GM23338 (cell line): ENCODE measurements at regions not wholly inside any gene's neighbourhood (a gene's known extent, or its start where the extent isn't known, plus 50 kb on each side); places are given as distances from the start of the nearest gene placed in this dataset.

Source experiments
- ATAC-seq: fragments of 200-7000 bp; cut with Tn5 transposase; 3 replicates; pipeline ENCODE4 v1.9.1; 2020
- DNase-seq: peaks from one replicate; pipeline ENCODE4 v3.0.0-alpha.2; 2015; ENCODE audit warnings: low spot score
- H2AFZ ChIP-seq: fragments of 200-600 bp; sonication (generic); 2 replicates; pipeline ENCODE4 v1.8.0; 2016; ENCODE audit warnings: antibody characterized with exemption, mild to moderate bottlenecking, moderate library complexity
- H3F3A ChIP-seq: fragments of 200-600 bp; sonication (generic); replicated peaks from 2 replicates; pipeline ENCODE4 v1.8.0; 2017; ENCODE audit warnings: antibody characterized with exemption, mixed run types, low read depth
- H3K27ac ChIP-seq: fragments of 200-600 bp; sonication (generic); 2 replicates; pipeline ENCODE4 v1.6.1; 2016; ENCODE audit warnings: low read depth
- H3K27me3 ChIP-seq: fragments of 200-600 bp; sonication (generic); 2 replicates; pipeline ENCODE4 v1.8.0; 2016; ENCODE audit warnings: mild to moderate bottlenecking, mixed run types, moderate library complexity; ENCODE audit not compliant: insufficient read depth
- H3K36me3 ChIP-seq: fragments of 200-600 bp; sonication (generic); 2 replicates; pipeline ENCODE4 v1.8.0; 2016; ENCODE audit warnings: mild to moderate bottlenecking; ENCODE audit not compliant: insufficient read depth
- H3K4me1 ChIP-seq: fragments of 200-600 bp; sonication (generic); 2 replicates; pipeline ENCODE4 v1.8.0; 2016; ENCODE audit warnings: mild to moderate bottlenecking, moderate library complexity; ENCODE audit not compliant: insufficient read depth
- H3K4me2 ChIP-seq: fragments of 200-600 bp; sonication (generic); 2 replicates; pipeline ENCODE4 v1.7.1; 2017; ENCODE audit warnings: mixed run types
- H3K4me3 ChIP-seq: fragments of 200-600 bp; sonication (generic); 2 replicates; pipeline ENCODE4 v1.6.1; 2016; ENCODE audit warnings: mixed run types
- H3K79me2 ChIP-seq: fragments of 200-600 bp; sonication (generic); replicated peaks from 2 replicates; pipeline ENCODE4 v1.8.0; 2017; ENCODE audit warnings: mild to moderate bottlenecking; ENCODE audit not compliant: insufficient read depth
- H3K9me2 ChIP-seq: fragments of 200-600 bp; sonication (generic); 2 replicates; pipeline ENCODE4 v1.8.0; 2017; ENCODE audit not compliant: insufficient read depth
- H4K20me1 ChIP-seq: fragments of 200-600 bp; sonication (generic); replicated peaks from 2 replicates; pipeline ENCODE4 v1.8.0; 2017; ENCODE audit warnings: mild to moderate bottlenecking; ENCODE audit not compliant: insufficient read depth
- H3K27ac Mint-ChIP-seq: 2 replicates; pipeline ENCODE4 v1.8.0; 2020; ENCODE audit warnings: inconsistent platforms, mild to moderate bottlenecking, moderate library complexity, mixed read lengths
- H3K27me3 Mint-ChIP-seq: 3 replicates; pipeline ENCODE4 v1.8.0; 2022; ENCODE audit warnings: low read depth, mild to moderate bottlenecking, moderate library complexity, mixed read lengths, inconsistent platforms; ENCODE audit not compliant: insufficient read depth, poor library complexity
- H3K36me3 Mint-ChIP-seq: 3 replicates; pipeline ENCODE4 v1.8.0; 2021; ENCODE audit warnings: low read depth, mild to moderate bottlenecking, inconsistent platforms, moderate library complexity, mixed read lengths
- H3K4me1 Mint-ChIP-seq: 3 replicates; pipeline ENCODE4 v1.8.0; 2020; ENCODE audit warnings: mild to moderate bottlenecking, inconsistent platforms, mixed read lengths
- H3K4me3 Mint-ChIP-seq: 3 replicates; pipeline ENCODE4 v1.8.0; 2021; ENCODE audit warnings: moderate library complexity, mild to moderate bottlenecking, inconsistent platforms, mixed read lengths
- H3K9me3 Mint-ChIP-seq: 3 replicates; pipeline ENCODE4 v1.8.0; 2020; ENCODE audit warnings: moderate library complexity, mild to moderate bottlenecking, inconsistent platforms, mixed read lengths
- CREB1 ChIP-seq: fragments of 250-450 bp; sonication (Bioruptor Pico); IDR thresholded peaks from 2 replicates; pipeline ENCODE4 v1.5.0; 2020; ENCODE audit warnings: low read depth, mild to moderate bottlenecking, moderate library complexity
- EZH2 ChIP-seq: fragments of 200-600 bp; sonication (generic); IDR thresholded peaks from one replicate; pipeline ENCODE4 v1.8.0; 2017; ENCODE audit warnings: antibody characterized with exemption, mild to moderate bottlenecking, low read depth; ENCODE audit not compliant: unreplicated experiment
- EZH2phosphoT487 ChIP-seq: fragments of 200-600 bp; sonication (generic); IDR thresholded peaks from one replicate; pipeline ENCODE4 v1.8.1; 2018; ENCODE audit warnings: antibody characterized with exemption; ENCODE audit not compliant: unreplicated experiment
- POLR2AphosphoS5 ChIP-seq: IDR thresholded peaks from 2 replicates; pipeline ENCODE4 v1.6.1; 2016; ENCODE audit warnings: antibody characterized with exemption, low read depth
- ZNF114 ChIP-seq: fragments of 250-450 bp; sonication (Bioruptor Pico); IDR thresholded peaks from 2 replicates; pipeline ENCODE4 v1.5.0; 2020; ENCODE audit warnings: mild to moderate bottlenecking, moderate library complexity
- ZNF331 ChIP-seq: fragments of 250-450 bp; sonication (Bioruptor Pico); IDR thresholded peaks from 2 replicates; pipeline ENCODE4 v1.5.0; 2020; ENCODE audit warnings: low read depth, mild to moderate bottlenecking, moderate library complexity
- TF ChIP-seq, protein P1 (sequence below): IDR thresholded peaks from one replicate; pipeline ENCODE4 v1.6.1; 2018; ENCODE audit warnings: antibody characterized with exemption; ENCODE audit not compliant: unreplicated experiment
- TF ChIP-seq, protein P2 (sequence below): fragments of 250-450 bp; sonication (Bioruptor Pico); IDR thresholded peaks from 2 replicates; pipeline ENCODE4 v1.5.0; 2020; ENCODE audit warnings: mild to moderate bottlenecking, moderate library complexity
- TF ChIP-seq, protein P3 (sequence below): IDR thresholded peaks from 2 replicates; pipeline ENCODE4 v1.6.1; 2016; ENCODE audit warnings: antibody characterized with exemption

DNA sequence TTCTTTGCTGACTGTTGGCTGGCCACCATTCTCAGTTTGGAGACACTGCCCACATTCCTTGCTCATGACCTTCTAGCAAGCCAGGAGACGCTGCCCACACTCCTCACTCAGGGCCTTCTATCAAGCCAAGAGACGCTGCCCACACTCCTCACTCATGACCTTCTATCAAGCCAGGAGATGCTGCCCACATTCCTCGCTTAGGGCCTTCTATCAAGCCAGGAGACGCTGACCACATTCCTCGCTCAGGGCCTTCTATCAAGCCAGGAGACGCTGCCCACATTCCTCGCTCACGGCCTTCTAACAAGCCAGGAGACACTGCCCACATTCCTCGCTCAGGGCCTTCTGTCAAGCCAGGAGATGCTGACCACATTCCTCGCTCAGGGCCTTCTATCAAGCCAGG lies 131.3 kb upstream of the CBLN2 start (continued):
- TF ChIP-seq, protein P1, sequence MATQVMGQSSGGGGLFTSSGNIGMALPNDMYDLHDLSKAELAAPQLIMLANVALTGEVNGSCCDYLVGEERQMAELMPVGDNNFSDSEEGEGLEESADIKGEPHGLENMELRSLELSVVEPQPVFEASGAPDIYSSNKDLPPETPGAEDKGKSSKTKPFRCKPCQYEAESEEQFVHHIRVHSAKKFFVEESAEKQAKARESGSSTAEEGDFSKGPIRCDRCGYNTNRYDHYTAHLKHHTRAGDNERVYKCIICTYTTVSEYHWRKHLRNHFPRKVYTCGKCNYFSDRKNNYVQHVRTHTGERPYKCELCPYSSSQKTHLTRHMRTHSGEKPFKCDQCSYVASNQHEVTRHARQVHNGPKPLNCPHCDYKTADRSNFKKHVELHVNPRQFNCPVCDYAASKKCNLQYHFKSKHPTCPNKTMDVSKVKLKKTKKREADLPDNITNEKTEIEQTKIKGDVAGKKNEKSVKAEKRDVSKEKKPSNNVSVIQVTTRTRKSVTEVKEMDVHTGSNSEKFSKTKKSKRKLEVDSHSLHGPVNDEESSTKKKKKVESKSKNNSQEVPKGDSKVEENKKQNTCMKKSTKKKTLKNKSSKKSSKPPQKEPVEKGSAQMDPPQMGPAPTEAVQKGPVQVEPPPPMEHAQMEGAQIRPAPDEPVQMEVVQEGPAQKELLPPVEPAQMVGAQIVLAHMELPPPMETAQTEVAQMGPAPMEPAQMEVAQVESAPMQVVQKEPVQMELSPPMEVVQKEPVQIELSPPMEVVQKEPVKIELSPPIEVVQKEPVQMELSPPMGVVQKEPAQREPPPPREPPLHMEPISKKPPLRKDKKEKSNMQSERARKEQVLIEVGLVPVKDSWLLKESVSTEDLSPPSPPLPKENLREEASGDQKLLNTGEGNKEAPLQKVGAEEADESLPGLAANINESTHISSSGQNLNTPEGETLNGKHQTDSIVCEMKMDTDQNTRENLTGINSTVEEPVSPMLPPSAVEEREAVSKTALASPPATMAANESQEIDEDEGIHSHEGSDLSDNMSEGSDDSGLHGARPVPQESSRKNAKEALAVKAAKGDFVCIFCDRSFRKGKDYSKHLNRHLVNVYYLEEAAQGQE, result no peak
- no peak for TF ChIP-seq EZH2

DNA sequence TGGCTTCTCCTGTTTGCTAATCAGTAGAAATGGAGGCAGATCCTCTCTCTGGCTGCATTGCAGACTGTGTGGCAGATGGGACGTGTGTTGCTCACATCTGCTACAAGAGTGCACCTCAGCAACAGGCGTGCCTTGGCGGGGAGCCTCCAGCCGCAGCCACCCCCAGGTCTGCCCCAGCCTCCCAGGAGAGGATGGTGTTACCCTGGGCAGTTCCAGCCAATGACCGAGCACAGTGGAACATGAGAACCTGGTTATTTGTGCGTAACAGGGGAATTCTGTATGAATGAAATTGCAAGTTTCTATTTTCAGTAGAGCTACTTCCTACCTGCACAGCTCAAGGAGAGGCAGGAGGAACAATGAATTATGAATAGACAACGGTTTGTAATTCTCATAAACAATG lies 130.6 kb upstream of the CBLN2 start:
- H3K4me2 ChIP-seq, result no peak overlapping the region
- ATAC-seq, result no peak
- TF ChIP-seq ZNF114 (CRISPR knock-in tag) (no peak), CREB1 (CRISPR knock-in tag) (no peak), EZH2 (no peak), POLR2AphosphoS5 (no peak), ZNF331 (CRISPR knock-in tag) (no peak), EZH2phosphoT487 (no peak)
- TF ChIP-seq, protein P2, sequence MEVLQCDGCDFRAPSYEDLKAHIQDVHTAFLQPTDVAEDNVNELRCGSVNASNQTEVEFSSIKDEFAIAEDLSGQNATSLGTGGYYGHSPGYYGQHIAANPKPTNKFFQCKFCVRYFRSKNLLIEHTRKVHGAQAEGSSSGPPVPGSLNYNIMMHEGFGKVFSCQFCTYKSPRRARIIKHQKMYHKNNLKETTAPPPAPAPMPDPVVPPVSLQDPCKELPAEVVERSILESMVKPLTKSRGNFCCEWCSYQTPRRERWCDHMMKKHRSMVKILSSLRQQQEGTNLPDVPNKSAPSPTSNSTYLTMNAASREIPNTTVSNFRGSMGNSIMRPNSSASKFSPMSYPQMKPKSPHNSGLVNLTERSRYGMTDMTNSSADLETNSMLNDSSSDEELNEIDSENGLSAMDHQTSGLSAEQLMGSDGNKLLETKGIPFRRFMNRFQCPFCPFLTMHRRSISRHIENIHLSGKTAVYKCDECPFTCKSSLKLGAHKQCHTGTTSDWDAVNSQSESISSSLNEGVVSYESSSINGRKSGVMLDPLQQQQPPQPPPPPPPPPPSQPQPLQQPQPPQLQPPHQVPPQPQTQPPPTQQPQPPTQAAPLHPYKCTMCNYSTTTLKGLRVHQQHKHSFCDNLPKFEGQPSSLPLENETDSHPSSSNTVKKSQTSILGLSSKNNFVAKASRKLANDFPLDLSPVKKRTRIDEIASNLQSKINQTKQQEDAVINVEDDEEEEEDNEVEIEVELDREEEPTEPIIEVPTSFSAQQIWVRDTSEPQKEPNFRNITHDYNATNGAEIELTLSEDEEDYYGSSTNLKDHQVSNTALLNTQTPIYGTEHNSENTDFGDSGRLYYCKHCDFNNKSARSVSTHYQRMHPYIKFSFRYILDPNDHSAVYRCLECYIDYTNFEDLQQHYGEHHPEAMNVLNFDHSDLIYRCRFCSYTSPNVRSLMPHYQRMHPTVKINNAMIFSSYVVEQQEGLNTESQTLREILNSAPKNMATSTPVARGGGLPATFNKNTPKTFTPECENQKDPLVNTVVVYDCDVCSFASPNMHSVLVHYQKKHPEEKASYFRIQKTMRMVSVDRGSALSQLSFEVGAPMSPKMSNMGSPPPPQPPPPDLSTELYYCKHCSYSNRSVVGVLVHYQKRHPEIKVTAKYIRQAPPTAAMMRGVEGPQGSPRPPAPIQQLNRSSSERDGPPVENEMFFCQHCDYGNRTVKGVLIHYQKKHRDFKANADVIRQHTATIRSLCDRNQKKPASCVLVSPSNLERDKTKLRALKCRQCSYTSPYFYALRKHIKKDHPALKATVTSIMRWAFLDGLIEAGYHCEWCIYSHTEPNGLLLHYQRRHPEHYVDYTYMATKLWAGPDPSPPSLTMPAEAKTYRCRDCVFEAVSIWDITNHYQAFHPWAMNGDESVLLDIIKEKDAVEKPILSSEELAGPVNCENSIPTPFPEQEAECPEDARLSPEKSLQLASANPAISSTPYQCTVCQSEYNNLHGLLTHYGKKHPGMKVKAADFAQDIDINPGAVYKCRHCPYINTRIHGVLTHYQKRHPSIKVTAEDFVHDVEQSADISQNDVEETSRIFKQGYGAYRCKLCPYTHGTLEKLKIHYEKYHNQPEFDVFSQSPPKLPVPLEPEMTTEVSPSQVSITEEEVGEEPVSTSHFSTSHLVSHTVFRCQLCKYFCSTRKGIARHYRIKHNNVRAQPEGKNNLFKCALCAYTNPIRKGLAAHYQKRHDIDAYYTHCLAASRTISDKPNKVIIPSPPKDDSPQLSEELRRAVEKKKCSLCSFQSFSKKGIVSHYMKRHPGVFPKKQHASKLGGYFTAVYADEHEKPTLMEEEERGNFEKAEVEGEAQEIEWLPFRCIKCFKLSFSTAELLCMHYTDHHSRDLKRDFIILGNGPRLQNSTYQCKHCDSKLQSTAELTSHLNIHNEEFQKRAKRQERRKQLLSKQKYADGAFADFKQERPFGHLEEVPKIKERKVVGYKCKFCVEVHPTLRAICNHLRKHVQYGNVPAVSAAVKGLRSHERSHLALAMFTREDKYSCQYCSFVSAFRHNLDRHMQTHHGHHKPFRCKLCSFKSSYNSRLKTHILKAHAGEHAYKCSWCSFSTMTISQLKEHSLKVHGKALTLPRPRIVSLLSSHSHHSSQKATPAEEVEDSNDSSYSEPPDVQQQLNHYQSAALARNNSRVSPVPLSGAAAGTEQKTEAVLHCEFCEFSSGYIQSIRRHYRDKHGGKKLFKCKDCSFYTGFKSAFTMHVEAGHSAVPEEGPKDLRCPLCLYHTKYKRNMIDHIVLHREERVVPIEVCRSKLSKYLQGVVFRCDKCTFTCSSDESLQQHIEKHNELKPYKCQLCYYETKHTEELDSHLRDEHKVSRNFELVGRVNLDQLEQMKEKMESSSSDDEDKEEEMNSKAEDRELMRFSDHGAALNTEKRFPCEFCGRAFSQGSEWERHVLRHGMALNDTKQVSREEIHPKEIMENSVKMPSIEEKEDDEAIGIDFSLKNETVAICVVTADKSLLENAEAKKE (CRISPR knock-in tag), result no peak
- TF ChIP-seq, protein P1, result no peak
- TF ChIP-seq, protein P3, sequence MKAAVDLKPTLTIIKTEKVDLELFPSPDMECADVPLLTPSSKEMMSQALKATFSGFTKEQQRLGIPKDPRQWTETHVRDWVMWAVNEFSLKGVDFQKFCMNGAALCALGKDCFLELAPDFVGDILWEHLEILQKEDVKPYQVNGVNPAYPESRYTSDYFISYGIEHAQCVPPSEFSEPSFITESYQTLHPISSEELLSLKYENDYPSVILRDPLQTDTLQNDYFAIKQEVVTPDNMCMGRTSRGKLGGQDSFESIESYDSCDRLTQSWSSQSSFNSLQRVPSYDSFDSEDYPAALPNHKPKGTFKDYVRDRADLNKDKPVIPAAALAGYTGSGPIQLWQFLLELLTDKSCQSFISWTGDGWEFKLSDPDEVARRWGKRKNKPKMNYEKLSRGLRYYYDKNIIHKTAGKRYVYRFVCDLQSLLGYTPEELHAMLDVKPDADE, result no peak

More for the DNA sequence above, 130.6 kb upstream of the CBLN2 start:
- no peak for DNase-seq
- H3K4me3 Mint-ChIP-seq, result no peak overlapping the region
- no peaks in the 10 kb centered on the region; the same call in 2 of the 3 replicates for H3K36me3 Mint-ChIP-seq
- H3F3A ChIP-seq, result no peaks in the 10 kb centered on the region
- no peaks in the 10 kb centered on the region; the same call in 2 of the 3 replicates for H3K9me3 Mint-ChIP-seq
- no peaks in the 10 kb centered on the region for H3K27me3 Mint-ChIP-seq
- no peaks in the 10 kb centered on the region for H3K4me1 Mint-ChIP-seq
- no peak overlapping the region for H3K27ac Mint-ChIP-seq
- no peak overlapping the region for H3K27ac ChIP-seq
- no peaks in the 10 kb centered on the region for H3K9me2 ChIP-seq
- H3K79me2 ChIP-seq, result no peaks in the 10 kb centered on the region
- no peaks in the 10 kb centered on the region for H3K27me3 ChIP-seq
- H4K20me1 ChIP-seq, result no peaks in the 10 kb centered on the region
- H3K4me3 ChIP-seq, result no peak overlapping the region
- no peak overlapping the region for H2AFZ ChIP-seq
- H3K36me3 ChIP-seq, result no peaks in the 10 kb centered on the region
- no peaks in the 10 kb centered on the region for H3K4me1 ChIP-seq
